ENCODE measurements at regions not wholly inside any gene's neighbourhood (a gene's known extent, or its start where the extent isn't known, plus 50 kb on each side); places are given as distances from the start of the nearest gene placed in this dataset.

DNA sequence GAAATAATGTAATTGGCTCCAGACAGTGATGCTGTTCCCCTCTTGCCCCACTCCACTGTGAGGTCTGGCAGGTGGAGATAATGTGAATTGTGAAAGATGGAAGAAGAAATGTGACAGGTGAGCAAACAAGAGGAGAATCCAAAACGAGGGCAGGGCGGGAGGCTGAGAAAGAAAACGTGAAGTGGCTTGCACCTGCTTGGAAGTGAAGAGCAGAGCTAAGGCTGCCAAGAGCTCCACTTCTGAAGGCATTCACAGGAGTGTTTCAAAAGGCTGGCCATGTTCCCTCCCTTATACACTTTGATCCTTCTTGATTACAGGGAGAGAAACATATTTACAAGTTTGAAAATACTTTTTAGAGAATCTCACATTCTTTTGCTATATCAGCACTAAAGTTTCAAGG is 359.4 kb downstream of the EPHA7 start:
- WGBS, 2 donors = 13 to 22% methylated on average over 3 of the region's 3 CpGs
- intact Hi-C loops (cut with DNase I) = no loop called here
- H3K27ac ChIP-seq = no peak overlapping the region
- H3K36me3 ChIP-seq (replicated peaks in 1 of 2; ENCODE audit: insufficient read depth in 1 of 2, low read depth in 2 of 2) = no peaks in the 10 kb centered on the region
- ATAC-seq (no peak), DNase-seq (no peak)
- H3K9me3 ChIP-seq = no peaks in the 10 kb centered on the region
- no peak overlapping the region for H3K4me3 ChIP-seq
- H3K27me3 ChIP-seq = no peaks in the 10 kb centered on the region
- no peaks in the 10 kb centered on the region for H3K4me1 ChIP-seq
- no peak for TF ChIP-seq POLR2A (IDR thresholded peaks at IDR 0.05)
- TF ChIP-seq, protein P1, sequence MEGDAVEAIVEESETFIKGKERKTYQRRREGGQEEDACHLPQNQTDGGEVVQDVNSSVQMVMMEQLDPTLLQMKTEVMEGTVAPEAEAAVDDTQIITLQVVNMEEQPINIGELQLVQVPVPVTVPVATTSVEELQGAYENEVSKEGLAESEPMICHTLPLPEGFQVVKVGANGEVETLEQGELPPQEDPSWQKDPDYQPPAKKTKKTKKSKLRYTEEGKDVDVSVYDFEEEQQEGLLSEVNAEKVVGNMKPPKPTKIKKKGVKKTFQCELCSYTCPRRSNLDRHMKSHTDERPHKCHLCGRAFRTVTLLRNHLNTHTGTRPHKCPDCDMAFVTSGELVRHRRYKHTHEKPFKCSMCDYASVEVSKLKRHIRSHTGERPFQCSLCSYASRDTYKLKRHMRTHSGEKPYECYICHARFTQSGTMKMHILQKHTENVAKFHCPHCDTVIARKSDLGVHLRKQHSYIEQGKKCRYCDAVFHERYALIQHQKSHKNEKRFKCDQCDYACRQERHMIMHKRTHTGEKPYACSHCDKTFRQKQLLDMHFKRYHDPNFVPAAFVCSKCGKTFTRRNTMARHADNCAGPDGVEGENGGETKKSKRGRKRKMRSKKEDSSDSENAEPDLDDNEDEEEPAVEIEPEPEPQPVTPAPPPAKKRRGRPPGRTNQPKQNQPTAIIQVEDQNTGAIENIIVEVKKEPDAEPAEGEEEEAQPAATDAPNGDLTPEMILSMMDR (IDR thresholded peaks at IDR 0.05) = no peak

DNA sequence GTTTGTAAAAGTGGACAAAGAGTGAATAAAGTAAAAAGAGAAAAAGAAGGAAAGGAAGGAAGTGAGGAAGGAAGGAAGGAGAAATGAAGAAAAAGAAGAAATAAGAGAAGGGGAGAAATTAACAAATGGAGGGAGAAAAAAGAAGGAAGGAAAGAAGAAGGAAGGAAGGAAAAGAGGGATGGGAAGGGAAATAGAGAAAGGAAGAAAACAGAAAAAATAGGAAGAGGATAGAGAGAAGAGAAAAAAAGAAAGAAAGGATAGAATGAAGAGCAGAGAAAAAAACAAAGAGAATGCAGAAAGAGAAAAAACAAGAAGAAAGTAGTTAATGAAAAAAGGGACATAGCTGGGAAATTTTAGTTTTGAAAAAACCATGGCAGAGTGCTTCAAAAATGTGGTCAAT is 361.8 kb downstream of the EPHA7 start:
- no peak overlapping the region for H3K4me3 ChIP-seq
- H3K9me3 ChIP-seq = no peaks in the 10 kb centered on the region
- no peaks in the 10 kb centered on the region for H3K4me1 ChIP-seq
- H3K36me3 ChIP-seq (replicated peaks in 1 of 2; ENCODE audit: insufficient read depth in 1 of 2, low read depth in 2 of 2) = no peaks in the 10 kb centered on the region
- no peak for ATAC-seq
- TF ChIP-seq, protein P1 (IDR thresholded peaks at IDR 0.05) = no peak
- no peak for TF ChIP-seq POLR2A (IDR thresholded peaks at IDR 0.05)
- no peaks in the 10 kb centered on the region for H3K27me3 ChIP-seq
- H3K27ac ChIP-seq = no peak overlapping the region
- intact Hi-C loops (cut with DNase I) = no loop called here
- no peak for DNase-seq

DNA sequence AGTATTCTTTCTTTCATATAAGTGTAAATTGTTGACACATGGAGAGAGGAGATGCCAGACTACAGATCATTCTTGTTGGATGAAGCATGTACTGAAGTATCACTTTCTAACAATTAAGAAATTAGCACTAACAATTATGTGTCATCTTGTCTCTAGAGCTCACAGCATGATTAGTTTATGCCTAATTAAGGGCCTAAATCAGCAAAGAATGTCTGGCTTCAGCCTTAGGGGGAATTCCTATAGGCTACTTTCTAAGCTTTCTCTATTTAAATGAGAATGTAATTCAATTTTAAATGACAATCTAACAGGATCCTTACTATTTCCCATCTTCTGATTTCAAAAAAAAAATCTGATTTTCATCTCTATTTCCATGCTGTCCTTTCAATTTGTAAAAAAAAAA is 371.0 kb downstream of the EPHA7 start:
- ATAC-seq (no peak), DNase-seq (no peak)
- no peaks in the 10 kb centered on the region for H3K9me3 ChIP-seq
- TF ChIP-seq, protein P1 (IDR thresholded peaks at IDR 0.05) = no peak
- no peak for TF ChIP-seq POLR2A (IDR thresholded peaks at IDR 0.05)
- no peaks in the 10 kb centered on the region for H3K36me3 ChIP-seq (replicated peaks in 1 of 2; ENCODE audit: insufficient read depth in 1 of 2, low read depth in 2 of 2)
- H3K4me1 ChIP-seq = no peaks in the 10 kb centered on the region
- H3K27me3 ChIP-seq = no peaks in the 10 kb centered on the region
- H3K27ac ChIP-seq = no peak overlapping the region
- intact Hi-C loops (cut with DNase I) = no loop called here
- no peak overlapping the region for H3K4me3 ChIP-seq

DNA sequence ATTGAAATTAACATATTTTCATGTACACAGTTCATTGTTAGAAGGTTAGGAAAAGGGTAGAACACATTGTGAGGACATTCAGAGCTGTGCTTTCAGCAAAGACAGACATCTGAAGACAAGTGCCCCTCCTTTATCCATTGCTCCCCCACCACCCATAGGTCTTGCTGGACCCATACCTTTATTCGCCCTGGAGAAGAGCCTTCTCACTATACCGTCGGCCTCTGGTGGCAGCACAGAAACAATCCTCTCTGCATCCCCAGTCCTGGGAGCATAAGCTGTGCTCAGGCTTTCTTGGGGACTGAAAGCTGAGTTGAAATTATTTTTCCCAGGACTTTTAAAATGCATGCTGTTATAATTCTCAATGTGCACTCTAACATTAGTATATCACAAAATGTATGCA is 372.3 kb downstream of the EPHA7 start:
- DNase-seq (no peak), ATAC-seq (no peak)
- 55 to 71% methylated on average over 3 of the region's 3 CpGs for WGBS, 2 donors
- H3K4me1 ChIP-seq = no peaks in the 10 kb centered on the region
- intact Hi-C loops (cut with DNase I) = no loop called here
- no peaks in the 10 kb centered on the region for H3K36me3 ChIP-seq (replicated peaks in 1 of 2; ENCODE audit: insufficient read depth in 1 of 2, low read depth in 2 of 2)
- no peaks in the 10 kb centered on the region for H3K27me3 ChIP-seq
- H3K4me3 ChIP-seq = no peak overlapping the region
- no peak overlapping the region for H3K27ac ChIP-seq
- no peaks in the 10 kb centered on the region for H3K9me3 ChIP-seq
- no peak for TF ChIP-seq POLR2A (IDR thresholded peaks at IDR 0.05)
- TF ChIP-seq, protein P1 (IDR thresholded peaks at IDR 0.05) = no peak

DNA sequence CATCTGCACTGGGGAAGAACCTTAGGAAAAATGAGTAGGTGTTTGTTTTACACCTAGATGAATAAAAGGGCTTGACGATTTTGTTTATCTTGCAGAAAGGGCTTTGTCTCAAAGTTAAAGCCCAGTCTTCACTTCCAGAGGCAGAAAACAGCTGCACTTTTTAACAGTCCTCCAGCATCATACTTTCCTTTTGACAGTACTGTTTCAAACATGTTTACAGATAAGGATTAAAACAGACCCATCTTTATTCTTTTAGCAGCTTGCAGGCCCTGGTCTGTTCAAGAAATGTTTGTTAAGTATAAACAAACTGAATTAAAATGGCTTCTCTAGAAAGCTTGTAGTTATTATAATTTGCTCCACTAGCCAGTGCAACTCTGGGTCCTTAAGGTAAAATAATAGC is 374.2 kb downstream of the EPHA7 start:
- H3K27ac ChIP-seq = no peak overlapping the region
- ATAC-seq = no peak
- TF ChIP-seq POLR2A (IDR thresholded peaks at IDR 0.05) = no peak
- TF ChIP-seq, protein P1 (IDR thresholded peaks at IDR 0.05) = no peak
- no peak overlapping the region for H3K4me3 ChIP-seq
- H3K27me3 ChIP-seq = no peaks in the 10 kb centered on the region
- no peak for DNase-seq
- H3K9me3 ChIP-seq = no peaks in the 10 kb centered on the region
- WGBS, 2 donors = 13 to 20% methylated on average over 1 of the region's 1 CpG
- no peaks in the 10 kb centered on the region for H3K4me1 ChIP-seq
- H3K36me3 ChIP-seq (replicated peaks in 1 of 2; ENCODE audit: insufficient read depth in 1 of 2, low read depth in 2 of 2) = no peaks in the 10 kb centered on the region
- intact Hi-C loops (cut with DNase I) = no loop called here

All from body of pancreas (tissue), 4 donors.